ENCODE measurements at regions not wholly inside any gene's neighbourhood (a gene's known extent, or its start where the extent isn't known, plus 50 kb on each side); places are given as distances from the start of the nearest gene placed in this dataset.

- no peak overlapping the region for H3K4me3 ChIP-seq (ENCODE audit: low read depth, low read length)
- no peak for TF ChIP-seq MYC (IDR thresholded peaks at IDR 0.05; ENCODE audit: low read depth, low read length)
- no peak for TF ChIP-seq MAX (IDR thresholded peaks at IDR 0.05; ENCODE audit: low read depth, low read length)
- no peak for TF ChIP-seq POLR2A (IDR thresholded peaks at IDR 0.05; ENCODE audit: extremely low read depth, insufficient read length)
- TF ChIP-seq CTCF (IDR thresholded peaks at IDR 0.05; ENCODE audit: low read depth, low read length) = no peak
- no peak for DNase-seq (ENCODE audit: low read depth)
Observed at GRCh38 chr5:26060212-26060611, 978.2 kb downstream of the CDH9 start.

GRCh38 chr5:26054594-26054993 lies 983.8 kb downstream of the CDH9 start:
- no peak overlapping the region for H3K4me3 ChIP-seq (ENCODE audit: low read depth, low read length)
- no peak for DNase-seq (ENCODE audit: low read depth)
- TF ChIP-seq CTCF (IDR thresholded peaks at IDR 0.05; ENCODE audit: low read depth, low read length) (no peak), MAX (IDR thresholded peaks at IDR 0.05; ENCODE audit: low read depth, low read length) (no peak), POLR2A (IDR thresholded peaks at IDR 0.05; ENCODE audit: extremely low read depth, insufficient read length) (no peak), MYC (IDR thresholded peaks at IDR 0.05; ENCODE audit: low read depth, low read length) (no peak)

GRCh38 chr5:26034813-26035212 lies 1003.6 kb downstream of the CDH9 start:
- H3K4me3 ChIP-seq (ENCODE audit: low read depth, low read length) = no peak overlapping the region
- TF ChIP-seq CTCF (IDR thresholded peaks at IDR 0.05; ENCODE audit: low read depth, low read length) = no peak
- no peak for TF ChIP-seq POLR2A (IDR thresholded peaks at IDR 0.05; ENCODE audit: extremely low read depth, insufficient read length)
- TF ChIP-seq MAX (IDR thresholded peaks at IDR 0.05; ENCODE audit: low read depth, low read length) = no peak
- no peak for TF ChIP-seq MYC (IDR thresholded peaks at IDR 0.05; ENCODE audit: low read depth, low read length)
- no peak for DNase-seq (ENCODE audit: low read depth)

- TF ChIP-seq POLR2A (IDR thresholded peaks at IDR 0.05; ENCODE audit: extremely low read depth, insufficient read length) (no peak), CTCF (IDR thresholded peaks at IDR 0.05; ENCODE audit: low read depth, low read length) (no peak), MAX (IDR thresholded peaks at IDR 0.05; ENCODE audit: low read depth, low read length) (no peak)
- no peak for DNase-seq (ENCODE audit: low read depth)
- H3K4me3 ChIP-seq (ENCODE audit: low read depth, low read length) = no peak overlapping the region
Observed at GRCh38 chr5:26031481-26031880, 1006.9 kb downstream of the CDH9 start.

- no peak for DNase-seq (ENCODE audit: low read depth)
- TF ChIP-seq POLR2A (IDR thresholded peaks at IDR 0.05; ENCODE audit: extremely low read depth, insufficient read length) (no peak), MYC (IDR thresholded peaks at IDR 0.05; ENCODE audit: low read depth, low read length) (no peak), MAX (IDR thresholded peaks at IDR 0.05; ENCODE audit: low read depth, low read length) (no peak), CTCF (IDR thresholded peaks at IDR 0.05; ENCODE audit: low read depth, low read length) (no peak)
- H3K4me3 ChIP-seq (ENCODE audit: low read depth, low read length) = no peak overlapping the region
Observed at GRCh38 chr5:26026044-26026443, 1012.3 kb downstream of the CDH9 start.

- peak; percentile 36 for TF ChIP-seq CTCF (IDR thresholded peaks at IDR 0.05; ENCODE audit: low read depth, low read length)
- TF ChIP-seq MAX (IDR thresholded peaks at IDR 0.05; ENCODE audit: low read depth, low read length) = no peak
- peak; percentile 24 for DNase-seq (ENCODE audit: low read depth)
- H3K4me3 ChIP-seq (ENCODE audit: low read depth, low read length) = no peak overlapping the region
Observed at GRCh38 chr5:26024774-26025173, 1013.6 kb downstream of the CDH9 start.

Data from NB4 (cell line).